NCI-H2171 (cell line): ENCODE measurements at regions not wholly inside any gene's neighbourhood (a gene's known extent, or its start where the extent isn't known, plus 50 kb on each side); places are given as distances from the start of the nearest gene placed in this dataset.
A peak's percentile ranks its signal among the peaks of the same experiment; 100 is the strongest.

Source experiments
- DNase-seq: peaks from one replicate; lab custom pipeline; 2025; lab: John Stamatoyannopoulos, UW

DNA sequence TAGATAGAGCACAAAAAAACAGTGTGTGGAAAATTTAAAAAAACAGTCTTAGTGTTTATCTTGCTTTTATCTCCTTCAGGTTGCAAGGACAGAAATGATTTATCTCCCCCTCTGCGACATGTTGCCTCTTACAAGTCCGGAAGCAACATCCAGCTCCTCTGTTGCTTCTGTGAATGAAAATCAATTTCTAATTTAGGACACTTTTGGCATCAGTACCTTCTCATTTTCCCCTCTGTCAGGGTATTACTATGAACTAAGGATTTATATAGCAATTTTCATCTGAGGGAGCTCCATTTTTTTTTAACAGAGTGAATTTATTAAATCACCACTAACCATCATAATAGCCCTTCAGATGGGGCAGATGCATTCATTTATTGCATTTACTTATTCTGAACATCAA, 116.6 kb upstream of the PLXNC1 start:
- no peak for DNase-seq

DNA sequence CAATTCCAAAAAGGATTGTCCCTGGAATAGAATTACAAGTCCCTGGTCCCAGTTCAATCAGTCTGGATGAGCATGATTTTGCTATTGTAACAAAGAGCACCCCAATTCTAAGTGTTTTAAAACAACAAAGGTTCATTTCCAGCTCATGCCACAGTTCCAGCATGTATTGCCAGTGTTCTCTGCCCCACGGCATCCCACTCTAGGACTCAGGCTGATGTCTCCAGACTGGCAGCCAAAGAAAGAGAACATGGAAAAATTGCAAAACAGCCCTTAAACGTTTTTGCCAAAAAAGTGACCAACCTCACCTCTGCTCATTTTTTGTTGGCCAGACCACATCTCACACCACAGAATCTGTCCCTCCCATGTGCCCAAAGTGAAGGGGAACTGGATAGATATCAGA, 116.0 kb upstream of the PLXNC1 start:
- no peak for DNase-seq

DNA sequence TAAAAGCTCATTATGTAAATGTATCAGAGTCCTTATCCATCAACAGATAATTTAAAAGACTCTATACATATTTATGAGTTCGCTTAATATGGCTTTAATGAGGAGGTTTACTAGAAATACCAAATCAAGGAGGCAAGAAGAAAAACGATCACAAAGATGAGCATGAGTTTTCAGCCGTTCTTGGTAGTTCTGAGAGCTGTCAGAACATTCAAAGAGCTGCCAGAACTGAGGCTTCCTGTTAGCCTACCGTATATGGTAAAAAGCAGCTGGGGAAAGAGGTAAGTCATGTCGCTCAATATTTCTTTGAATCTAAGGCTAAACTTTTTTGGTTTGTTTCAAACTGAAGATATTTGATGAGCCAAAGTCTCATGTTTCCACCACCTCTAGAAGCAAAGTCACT, 115.3 kb upstream of the PLXNC1 start:
- DNase-seq: no peak

DNA sequence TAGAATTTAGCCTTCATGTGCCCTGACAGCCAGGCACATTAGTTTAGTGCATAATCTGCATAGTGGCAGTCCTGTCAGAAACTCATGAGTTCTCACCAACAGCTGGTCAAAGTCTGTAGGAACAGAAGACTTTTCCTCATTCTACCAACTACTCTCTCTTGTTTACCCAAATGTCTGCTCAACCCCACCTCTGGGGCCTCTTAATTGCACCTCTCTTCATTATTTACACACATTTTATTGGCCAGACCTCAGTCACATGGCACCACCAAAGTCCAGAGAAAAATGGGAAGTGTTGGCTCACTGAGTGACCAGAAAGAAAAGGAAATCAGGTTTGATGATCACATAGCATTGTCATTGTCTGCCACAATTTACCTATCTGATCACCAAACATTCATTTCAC, 114.6 kb upstream of the PLXNC1 start:
- no peak for DNase-seq

DNA sequence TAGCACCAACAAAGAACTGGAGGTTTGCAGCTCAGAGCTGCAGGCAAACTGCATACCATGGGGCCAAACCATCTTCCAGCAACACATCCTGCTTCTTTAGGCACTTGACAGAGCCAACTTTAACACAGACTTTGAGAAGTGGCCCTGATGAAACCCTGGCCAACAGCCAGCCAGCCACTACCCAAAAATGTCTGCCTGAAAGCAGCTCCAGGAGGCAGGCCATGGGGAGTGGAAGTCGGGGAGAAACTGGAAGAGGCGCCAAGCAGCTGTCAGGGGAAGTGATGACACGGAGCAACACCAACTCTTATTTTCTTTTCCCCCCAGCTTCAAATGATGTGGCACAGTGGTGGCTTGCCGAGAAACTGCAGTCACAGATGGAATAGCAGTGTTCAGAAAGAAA, 110.9 kb upstream of the PLXNC1 start:
- no peak for DNase-seq

DNA sequence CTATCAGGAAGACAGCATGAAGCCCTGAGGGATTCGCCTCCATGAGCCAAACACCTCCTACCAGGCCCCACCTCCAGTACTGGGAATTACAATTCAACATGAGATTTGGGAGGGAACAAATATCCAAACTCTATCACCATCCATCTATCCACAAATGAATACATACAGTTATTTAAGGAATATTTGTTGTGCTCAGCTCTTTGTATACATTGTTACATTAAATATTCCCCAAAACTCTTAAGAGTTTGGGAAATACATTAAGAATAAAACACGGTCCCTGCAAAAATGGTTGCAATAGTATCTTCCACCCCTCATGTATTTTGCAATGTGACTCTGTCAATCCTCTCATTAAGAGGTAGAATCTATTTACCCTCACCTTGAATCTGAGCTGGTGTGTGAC, 109.8 kb upstream of the PLXNC1 start:
- DNase-seq: no peak

DNA sequence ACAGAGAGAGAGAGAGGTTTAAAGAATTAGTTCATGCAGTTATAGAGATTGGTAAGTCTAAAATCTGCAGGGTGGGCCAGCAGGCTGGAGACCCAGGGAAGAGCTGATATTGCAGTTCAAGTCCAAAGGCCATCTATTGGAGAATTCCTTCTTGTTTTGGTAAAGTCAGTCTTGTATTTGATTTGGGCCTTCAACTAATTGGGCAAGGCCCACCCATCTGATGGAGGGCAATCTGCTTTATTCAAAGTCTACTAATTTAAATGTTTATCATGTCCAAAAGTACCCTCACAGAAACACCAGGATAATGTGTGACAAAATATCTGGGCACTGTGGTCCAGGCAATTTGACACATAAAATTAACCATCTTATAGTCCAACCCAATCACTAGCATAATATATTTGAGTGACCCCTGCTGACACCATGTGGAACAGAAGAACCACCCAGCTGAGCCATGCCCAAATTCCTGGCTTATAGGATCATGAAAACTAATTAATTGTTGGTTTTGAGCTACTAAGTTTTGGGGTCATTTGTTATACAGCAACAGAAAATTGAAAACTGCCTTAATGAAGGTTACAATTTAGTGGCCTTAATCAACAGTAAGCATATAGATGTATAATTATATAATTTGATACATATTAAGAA, 109.1 kb upstream of the PLXNC1 start:
- no peak for DNase-seq

DNA sequence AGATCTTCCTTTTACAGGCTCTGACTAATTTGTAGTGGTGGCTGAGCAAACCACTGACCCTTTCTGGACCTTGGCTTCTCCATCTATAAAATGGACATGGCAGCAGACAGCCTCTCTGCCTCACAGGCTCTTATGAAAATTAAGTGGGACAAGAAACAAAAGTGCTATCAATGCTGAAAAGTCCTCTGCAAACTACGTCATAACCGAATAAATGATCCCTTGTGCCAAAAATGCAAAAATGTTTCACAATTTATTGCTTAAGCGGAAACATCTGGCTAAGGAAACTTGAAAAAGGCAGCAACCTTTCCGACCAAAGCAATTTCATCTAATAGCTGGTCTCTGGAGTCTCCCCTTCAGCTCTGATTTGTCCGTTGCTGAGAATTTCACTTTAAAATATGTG, 108.5 kb upstream of the PLXNC1 start:
- no peak for DNase-seq

DNA sequence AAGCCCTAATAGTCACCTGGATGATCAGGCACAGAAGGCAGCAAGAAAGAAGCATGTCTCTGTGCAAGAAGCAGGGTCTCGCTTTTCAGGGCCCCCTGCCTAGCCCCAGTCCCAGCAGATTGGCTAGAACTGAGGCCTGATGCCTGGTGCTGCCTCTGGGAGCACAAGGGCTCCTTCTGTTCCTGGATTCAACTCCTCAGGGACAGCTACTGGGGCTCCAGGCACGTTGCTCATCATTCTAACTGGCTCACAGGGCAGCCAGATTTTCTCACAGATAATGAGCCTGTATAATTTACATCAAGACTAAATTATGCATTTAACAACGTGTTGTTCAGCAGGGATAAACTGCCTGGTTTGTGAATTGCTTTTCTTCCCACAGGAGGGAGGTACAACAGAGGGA, 106.5 kb upstream of the PLXNC1 start:
- peak; percentile 48 for DNase-seq

DNA sequence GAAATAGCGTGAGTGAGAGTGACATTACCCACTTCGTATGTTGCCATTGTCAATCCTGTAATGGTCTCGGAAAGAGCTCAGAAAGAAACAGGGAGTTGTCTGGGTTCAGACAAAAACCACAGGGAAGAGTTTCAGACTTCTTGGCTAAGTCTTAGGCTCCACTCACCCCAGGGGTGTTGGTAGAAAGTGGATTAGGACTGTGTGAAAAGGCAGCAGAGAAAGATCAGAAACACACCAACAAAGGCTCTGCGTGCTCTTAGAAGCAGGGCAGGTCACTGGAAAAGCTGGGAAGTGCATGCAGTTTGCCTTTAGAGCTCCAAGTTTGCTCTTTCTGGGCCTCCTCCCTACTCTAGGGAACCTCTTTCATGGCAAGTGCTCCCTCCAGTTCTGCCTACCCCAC, 106.1 kb upstream of the PLXNC1 start:
- DNase-seq: no peak

DNA sequence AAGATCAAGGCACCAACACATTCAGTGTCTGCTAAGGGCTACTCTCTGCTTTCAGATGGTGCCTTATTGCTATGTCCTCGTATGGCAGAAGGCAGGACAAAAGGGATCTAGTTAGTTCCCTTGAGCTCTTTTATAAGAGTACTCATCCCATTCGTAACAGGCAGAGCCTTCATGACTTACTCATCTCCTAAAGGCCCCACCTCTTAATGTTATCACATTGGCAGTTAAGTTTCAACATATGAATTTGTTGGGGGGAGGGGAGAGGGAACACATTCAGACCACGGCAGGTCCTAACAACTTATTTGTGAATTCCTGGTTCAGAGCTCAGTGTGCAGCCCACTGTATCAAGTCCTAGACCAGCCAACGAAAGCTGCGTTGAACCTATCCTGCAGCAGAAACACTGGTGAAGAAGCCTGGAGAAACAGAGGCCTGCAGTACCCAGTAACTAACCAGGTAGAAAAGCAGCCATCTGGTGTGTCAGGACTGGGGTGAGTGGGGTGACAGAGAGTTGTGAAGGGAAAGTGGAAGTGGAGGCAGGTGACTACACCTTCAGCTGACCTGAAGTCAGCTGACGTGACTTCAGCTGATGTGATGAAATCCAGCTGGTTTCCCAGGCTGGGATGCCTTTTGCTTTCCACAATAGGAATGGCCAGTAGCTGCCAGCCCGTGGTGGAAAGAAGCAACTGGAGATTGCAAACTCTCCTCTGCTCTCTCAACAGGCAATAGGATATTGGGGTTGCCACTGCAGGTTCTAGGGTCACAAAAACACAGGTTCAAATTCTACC, 101.6 kb upstream of the PLXNC1 start:
- no peak for DNase-seq

DNA sequence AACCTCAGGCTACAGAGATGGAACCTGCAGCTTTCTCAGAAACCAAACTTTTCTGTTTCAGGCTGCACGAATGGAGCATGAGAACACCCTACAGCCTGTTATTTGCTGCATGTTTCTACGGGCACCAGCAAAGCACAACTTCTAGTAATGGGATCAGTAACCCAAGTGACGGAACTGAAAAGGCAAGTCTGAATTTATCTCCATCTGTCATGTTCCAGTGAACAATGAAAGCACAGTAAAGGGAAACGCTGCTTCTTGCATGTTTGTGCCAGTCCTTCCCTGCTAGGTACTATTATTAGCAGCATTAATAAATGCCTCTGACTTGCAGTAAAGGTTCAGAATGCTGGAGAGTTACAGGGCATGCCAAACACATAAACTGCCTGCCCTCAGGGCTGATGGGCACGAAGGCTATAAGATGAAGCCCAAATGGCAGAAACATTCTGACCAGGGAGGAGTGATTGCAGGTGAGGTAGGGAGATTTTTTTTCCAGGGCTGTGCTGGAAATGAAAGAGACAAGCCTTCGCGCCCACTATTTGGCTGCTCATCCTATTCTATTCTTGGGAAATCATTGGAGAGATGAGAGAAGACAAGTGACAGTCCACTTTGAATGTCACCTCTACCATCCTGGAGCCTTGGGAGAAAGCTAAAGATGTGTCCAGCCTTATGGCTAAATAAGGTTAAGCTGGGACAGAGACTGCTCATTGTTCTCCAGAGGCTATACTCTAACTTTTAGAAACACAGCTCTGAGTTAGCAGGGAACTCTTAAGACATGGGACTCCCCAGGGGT, 100.4 kb upstream of the PLXNC1 start:
- DNase-seq: no peak

DNA sequence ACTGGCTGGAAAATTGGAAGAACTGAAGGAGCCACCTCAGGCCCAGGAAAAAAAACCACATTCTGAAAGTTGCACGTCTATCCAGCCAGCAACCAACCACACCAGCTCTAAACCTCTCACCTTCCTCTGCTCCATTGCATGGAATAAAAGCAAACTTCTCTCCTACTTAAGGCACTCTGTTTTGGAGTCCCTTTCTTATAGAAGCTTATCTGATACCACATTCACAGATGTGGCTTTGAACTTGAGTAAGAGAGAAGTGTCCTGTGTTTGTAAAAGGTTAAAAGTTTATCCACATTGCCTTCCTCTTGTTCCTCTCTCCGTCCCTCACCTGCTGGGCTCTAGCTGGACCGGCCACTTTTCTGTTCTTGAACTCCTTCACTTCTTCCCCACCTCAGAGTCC, 99.6 kb upstream of the PLXNC1 start:
- no peak for DNase-seq

DNA sequence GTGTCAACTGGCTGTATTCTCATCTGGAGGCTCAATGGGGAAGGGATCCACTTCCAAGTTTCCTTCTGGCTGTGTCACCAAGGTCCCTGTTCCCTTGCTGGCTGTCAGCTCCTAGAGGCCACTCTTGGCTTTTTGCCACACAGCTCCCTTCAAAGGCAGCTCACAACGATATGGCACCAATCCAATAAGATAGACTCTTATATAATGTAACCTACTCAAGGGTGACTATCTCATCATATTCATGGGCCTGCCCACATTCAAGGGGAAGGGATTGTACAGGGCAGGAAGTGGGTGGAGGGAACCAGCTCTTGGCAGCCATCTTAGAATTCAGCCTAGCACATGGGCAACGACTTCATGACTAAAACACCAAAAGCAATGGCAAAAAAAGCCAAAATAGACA, 98.7 kb upstream of the PLXNC1 start:
- no peak for DNase-seq

DNA sequence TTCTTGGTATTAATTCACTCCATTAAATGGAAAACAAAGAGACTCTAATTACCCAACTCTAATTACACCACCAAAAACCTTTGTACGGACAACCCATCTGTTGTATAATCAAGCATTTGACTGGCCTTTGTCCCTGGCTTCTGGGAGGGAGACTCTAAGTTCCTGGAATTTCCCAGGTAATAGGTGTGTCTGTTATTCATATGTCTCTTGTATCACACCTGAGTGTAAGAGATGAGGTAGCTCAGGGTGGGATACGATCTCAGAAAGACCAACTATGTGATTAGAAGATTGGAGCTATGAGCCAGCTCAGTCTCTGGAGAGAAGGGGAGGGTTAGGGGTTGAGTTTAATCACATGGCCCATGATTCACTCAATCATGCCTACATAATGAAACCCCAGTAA, 94.7 kb upstream of the PLXNC1 start:
- no peak for DNase-seq

DNA sequence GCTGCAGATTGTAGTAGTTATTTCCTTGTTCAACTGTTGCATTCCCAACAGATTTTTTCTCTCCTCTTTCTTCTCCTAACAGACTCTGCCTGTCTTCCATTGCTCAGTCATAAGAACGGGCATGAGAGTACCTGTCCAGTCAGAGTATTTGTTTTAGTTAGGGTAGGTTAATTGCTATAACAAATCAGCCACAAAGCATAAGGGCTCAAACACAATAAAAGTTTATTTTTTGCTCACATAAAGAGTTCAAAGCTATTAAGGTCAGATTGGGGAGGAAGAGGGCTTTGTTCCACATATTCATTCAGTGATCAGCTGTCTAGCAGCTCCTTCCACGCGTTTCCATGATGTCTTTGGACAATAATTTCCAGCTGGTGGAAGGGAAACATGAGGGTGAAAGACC, 92.8 kb upstream of the PLXNC1 start:
- DNase-seq: no peak

DNA sequence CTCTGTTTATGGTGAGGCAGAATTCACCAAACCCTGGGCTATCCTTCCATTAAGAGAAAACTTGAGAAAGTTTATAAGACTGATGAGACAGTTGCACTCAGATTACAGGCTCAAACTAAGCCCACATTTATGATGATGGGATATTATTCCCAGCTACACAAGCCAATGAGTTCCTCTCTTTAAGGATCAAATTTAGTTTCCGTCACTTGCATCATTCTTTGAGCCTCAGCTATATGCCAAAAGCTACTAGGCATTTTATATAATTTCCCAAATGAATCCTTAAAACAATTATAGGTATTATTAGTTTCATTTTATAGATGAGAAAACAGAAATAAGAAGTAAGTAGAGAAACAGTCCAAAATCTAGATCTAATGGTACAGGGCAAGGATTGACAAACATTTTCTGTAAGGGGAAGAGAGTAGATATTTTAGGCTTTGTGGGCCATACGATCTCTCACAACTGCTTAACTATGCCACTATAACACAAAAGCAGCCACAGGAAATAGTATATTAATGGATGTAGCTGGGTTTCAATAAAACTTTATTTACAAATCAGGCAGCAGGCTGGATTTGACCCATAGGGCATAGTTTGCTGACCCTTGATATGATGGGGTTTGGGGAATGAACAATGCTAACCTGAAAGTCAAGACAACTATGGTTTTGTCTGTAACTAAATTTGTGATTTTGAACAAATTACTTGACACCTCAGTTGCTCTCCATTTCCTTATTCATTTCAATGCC, 91.8 kb upstream of the PLXNC1 start:
- DNase-seq: no peak

DNA sequence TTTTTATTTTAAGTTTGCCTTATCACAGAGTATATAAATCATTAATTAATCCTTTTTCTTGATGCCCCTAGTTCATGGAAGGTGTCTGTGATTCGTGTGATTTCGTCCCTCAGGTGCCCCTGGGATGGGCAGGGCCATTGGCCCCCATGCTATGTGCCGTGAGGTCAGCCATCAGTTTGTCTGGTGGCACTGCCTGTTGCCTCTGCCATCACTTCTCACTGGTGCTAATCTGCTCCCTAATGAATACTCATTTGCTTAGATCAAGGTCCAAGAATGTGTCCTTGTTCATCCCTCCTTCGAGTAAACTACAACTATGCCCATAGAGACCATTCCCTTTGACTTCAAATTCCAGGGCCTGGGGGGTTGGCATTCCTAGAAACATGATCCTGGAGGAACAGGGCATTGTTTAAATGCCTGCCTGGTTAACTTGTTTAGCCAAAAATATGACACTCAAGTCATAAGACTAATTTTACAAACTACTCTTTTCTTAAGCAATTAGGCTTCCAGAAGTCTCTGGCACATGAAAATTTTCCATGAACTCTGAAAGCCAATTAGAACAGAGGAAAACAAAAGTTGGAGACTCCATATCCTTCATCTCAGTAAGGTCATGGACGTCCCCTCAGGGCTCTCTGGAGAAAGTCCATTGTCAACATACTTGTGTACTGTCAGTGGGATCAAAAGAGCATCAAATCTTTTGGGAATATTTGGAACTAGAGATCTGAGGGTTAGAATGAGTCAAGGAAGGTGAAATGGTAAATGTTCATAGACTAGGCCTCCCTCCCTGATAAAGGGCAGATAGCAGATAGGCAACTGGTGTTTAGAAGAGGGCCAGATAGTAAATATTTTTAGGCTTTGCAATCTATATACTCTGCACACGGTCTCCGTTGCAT, 90.9 kb upstream of the PLXNC1 start:
- DNase-seq: no peak

DNA sequence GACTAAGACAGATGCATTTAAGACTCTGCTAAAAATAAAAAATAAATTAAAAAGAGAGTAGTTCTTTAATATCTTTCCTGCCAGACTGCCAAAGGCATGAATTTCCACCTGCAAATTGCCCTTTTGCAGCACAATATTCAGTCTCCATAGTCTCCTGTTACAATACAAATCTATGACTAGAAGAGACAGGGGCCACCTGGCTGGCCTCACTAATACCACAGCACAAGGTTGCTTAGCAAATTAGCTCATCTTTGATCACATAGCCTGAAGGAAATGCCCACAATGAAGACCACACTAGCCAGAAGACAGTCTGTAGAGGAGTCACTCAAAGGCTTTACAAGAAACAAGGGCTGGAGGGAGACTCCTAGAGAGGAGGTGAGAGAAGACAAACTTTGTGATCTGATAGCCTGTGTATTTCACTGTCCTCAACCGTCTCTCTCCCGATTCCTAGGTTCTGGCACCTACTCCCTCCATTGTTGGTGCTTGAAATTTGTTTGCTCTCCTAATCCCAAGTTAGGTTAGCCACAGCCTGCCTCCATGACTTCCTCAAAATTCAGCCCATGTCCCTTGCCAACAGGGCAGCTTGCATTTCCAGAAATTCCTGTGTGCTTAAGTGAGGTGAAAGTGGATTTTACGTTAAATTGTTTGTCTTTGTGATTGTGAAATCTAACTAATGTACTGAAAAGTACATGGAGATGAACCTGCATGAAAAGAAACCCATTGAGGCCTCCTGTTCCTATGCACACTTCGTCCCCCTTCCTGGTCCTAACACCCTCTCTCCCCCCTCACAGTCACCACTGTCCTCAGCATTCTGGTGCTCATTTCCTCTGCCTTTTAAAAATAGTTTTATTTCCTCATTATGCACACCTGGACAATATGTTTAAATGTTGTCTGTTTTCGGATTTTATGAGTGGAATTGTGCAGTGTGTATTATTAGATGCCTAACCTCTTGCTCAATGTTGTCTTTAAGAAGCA, 88.7 kb upstream of the PLXNC1 start:
- no peak for DNase-seq

DNA sequence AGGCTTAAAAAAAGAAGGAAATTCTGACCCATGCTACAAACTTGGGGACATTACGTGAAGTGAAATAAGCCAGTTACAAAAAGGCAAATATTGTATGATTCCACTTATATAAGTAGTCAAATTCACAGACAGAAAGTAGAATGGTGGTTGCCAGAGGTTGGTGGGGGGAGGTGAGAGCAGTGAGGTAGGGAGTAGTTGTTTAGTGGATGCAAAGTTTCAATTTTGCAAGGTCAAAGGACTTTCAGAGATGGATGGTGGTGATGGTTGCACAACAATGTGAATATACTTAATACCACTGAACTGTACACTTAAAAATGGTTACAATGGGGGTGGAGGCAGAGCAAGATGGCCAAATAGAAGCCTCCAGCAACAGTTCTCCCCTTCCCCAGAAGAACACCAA, 86.2 kb upstream of the PLXNC1 start:
- no peak for DNase-seq
